ENCODE measurements at regions not wholly inside any gene's neighbourhood (a gene's known extent, or its start where the extent isn't known, plus 50 kb on each side); places are given as distances from the start of the nearest gene placed in this dataset.

DNA sequence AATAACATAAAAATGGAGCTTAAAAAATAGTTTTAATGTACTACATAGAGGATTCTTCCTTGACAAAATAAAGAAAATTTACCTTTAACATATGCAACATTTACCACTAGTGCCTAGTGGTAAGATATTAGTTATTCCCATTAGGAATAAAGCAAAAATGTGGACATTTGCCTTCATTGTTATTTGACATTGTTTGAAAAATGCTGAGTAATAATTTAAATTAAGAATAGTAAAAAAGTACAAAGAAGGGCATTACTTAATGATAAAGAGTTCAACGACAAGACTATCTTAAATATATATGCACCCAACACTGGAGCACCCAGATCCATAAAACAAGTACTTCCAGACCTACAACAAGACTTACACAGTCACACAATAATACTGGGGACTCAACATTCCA, 125.7 kb downstream of the POLR2M start:
- TF ChIP-seq EZH2 (IDR thresholded peaks at IDR 0.05) = no peak
- TF ChIP-seq POLR2AphosphoS5 (IDR thresholded peaks at IDR 0.05; ENCODE audit: borderline replicate concordance, low read depth, low read length) = no peak
